ENCODE measurements at regions not wholly inside any gene's neighbourhood (a gene's known extent, or its start where the extent isn't known, plus 50 kb on each side); places are given as distances from the start of the nearest gene placed in this dataset.

DNA sequence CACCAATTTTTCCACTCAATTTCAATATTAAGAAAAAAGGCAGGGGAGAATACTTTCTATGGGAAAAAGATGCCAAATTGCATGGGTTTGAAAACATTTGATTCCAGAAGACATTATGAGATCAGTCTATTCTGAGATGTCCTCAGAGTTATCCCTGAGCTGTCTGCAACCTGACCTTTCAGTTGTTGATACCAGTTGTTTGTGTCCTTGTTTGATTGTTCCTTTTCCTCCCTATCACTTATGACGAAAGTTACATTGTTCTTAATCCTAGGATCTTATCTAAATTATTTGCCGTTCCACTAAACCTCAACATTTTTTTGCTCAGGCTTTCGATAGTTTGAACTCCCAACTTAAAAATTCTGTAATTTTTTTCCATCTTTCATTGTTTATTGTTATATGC is 336.3 kb upstream of the NOVA1 start:
- no peaks in the 10 kb centered on the region for H3K4me1 Mint-ChIP-seq
- DNase-seq, result no peak
- no peak for TF ChIP-seq CTCF (IDR thresholded peaks at IDR 0.05)
- H3K4me3 Mint-ChIP-seq, result no peak overlapping the region
- H3K27me3 Mint-ChIP-seq (ENCODE audit: low read depth, poor library complexity), result no peaks in the 10 kb centered on the region
- H3K27ac Mint-ChIP-seq, result no peak overlapping the region
- no peaks in the 10 kb centered on the region for H3K9me3 Mint-ChIP-seq
- H3K36me3 Mint-ChIP-seq (ENCODE audit: low read depth), result no peaks in the 10 kb centered on the region

DNA sequence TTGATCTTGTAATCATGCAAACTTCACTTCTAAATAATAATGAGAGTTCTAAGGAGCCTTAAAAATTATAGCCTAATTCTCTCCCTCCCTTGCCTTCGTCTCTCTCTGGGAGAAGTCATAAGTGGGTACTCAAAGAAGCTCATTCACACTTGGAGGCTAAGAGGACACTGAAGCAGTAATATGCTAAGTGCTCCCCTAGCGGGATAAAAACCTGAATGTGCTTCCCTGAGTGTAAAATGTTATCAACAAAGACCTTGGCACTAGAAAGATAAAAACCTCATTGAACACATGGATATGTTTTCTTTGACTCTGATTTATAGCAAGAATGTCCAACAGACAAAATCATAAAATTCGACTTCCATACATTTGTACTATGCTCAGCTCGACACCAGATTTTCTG is 337.9 kb upstream of the NOVA1 start:
- no peak overlapping the region for H3K27ac Mint-ChIP-seq
- no peak for DNase-seq
- TF ChIP-seq CTCF (IDR thresholded peaks at IDR 0.05), result no peak
- no peaks in the 10 kb centered on the region for H3K36me3 Mint-ChIP-seq (ENCODE audit: low read depth)
- no peak overlapping the region for H3K4me3 Mint-ChIP-seq
- H3K27me3 Mint-ChIP-seq (ENCODE audit: low read depth, poor library complexity), result no peaks in the 10 kb centered on the region
- no peaks in the 10 kb centered on the region for H3K9me3 Mint-ChIP-seq
- no peaks in the 10 kb centered on the region for H3K4me1 Mint-ChIP-seq

DNA sequence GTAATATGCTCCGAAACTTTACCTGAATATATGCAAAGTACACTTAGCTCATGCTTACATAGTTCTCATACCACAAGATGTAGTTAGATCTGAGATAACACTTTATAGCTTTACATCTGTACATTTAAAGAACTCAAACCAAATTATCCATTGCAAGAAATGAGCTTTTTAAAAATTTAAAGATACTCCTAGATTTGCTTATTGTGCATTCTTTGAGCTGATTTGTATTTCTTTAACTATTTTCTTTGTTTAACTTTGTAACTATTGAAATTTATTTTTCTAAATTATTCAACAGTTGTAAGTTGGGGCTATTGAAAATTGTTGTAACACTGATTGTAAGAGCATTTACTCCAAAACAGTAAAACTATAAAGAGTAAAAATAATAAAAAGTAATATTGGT is 340.2 kb upstream of the NOVA1 start:
- H3K27ac Mint-ChIP-seq, result no peak overlapping the region
- no peaks in the 10 kb centered on the region for H3K27me3 Mint-ChIP-seq (ENCODE audit: low read depth, poor library complexity)
- no peaks in the 10 kb centered on the region for H3K36me3 Mint-ChIP-seq (ENCODE audit: low read depth)
- H3K4me3 Mint-ChIP-seq, result no peak overlapping the region
- no peak for TF ChIP-seq CTCF (IDR thresholded peaks at IDR 0.05)
- H3K4me1 Mint-ChIP-seq, result no peaks in the 10 kb centered on the region
- H3K9me3 Mint-ChIP-seq, result no peaks in the 10 kb centered on the region
- no peak for DNase-seq

GRCh38 chr14:26939755-26940154 is 341.9 kb upstream of the NOVA1 start:
- Mint-ChIP-seq H3K9me3 (no peaks in the 10 kb centered on the region), H3K4me1 (no peaks in the 10 kb centered on the region), H3K27ac (no peak overlapping the region), H3K4me3 (no peak overlapping the region), H3K36me3 (ENCODE audit: low read depth) (no peaks in the 10 kb centered on the region), H3K27me3 (ENCODE audit: low read depth, poor library complexity) (no peaks in the 10 kb centered on the region)
- no peak for TF ChIP-seq CTCF (IDR thresholded peaks at IDR 0.05)
- no peak for DNase-seq

GRCh38 chr14:26941521-26941920 is 343.7 kb upstream of the NOVA1 start:
- Mint-ChIP-seq H3K27me3 (ENCODE audit: low read depth, poor library complexity) (no peaks in the 10 kb centered on the region), H3K27ac (no peak overlapping the region), H3K9me3 (no peaks in the 10 kb centered on the region), H3K4me1 (no peaks in the 10 kb centered on the region), H3K36me3 (ENCODE audit: low read depth) (no peaks in the 10 kb centered on the region), H3K4me3 (no peak overlapping the region)
- DNase-seq, result no peak
- no peak for TF ChIP-seq CTCF (IDR thresholded peaks at IDR 0.05)

DNA sequence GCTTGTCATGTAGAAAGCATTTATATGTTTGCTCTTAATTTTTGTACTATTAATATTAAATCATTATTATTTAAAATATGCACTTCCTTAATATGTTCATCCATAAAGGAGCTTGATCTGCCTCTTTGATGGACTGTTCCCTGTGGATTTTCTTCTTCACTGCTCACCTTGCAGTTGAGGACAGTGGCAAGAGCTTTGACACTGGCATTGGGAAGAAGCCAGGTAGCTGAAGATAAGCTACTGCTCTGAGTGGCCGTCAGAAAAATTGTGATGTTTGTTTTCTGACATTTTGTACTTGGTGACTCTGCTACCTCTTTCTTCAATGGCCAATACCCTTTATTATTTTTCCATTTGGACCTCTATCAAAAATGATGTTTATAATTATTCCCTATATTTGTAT is 349.4 kb upstream of the NOVA1 start:
- Mint-ChIP-seq H3K27me3 (ENCODE audit: low read depth, poor library complexity) (no peaks in the 10 kb centered on the region), H3K4me3 (no peak overlapping the region), H3K9me3 (peaks cover 7% of the 10 kb centered on the region), H3K4me1 (no peaks in the 10 kb centered on the region), H3K27ac (no peak overlapping the region), H3K36me3 (ENCODE audit: low read depth) (no peaks in the 10 kb centered on the region)
- DNase-seq, result no peak
- no peak for TF ChIP-seq CTCF (IDR thresholded peaks at IDR 0.05)

Measured in nephron progenitor cell (in vitro differentiated cells).